Lower leg skin (tissue), 3 donors: ENCODE measurements at regions not wholly inside any gene's neighbourhood (a gene's known extent, or its start where the extent isn't known, plus 50 kb on each side); places are given as distances from the start of the nearest gene placed in this dataset.

ENCODE experiments used
- CTCF ChIP-seq, 3 donors: fragments of 450-650 bp; IDR thresholded peaks; one replicate each; pipeline ENCODE4 v1.5.1; 2016; ENCODE audit warnings: antibody characterized with exemption in 3 of 3, mild to moderate bottlenecking in 3 of 3, moderate library complexity in 2 of 3
- POLR2A ChIP-seq, 2 donors: fragments of 450-650 bp; IDR thresholded peaks; one replicate each; pipeline ENCODE4 v1.6.1; 2016 to 2017; ENCODE audit warnings: antibody characterized with exemption in 2 of 2, mild to moderate bottlenecking in 1 of 2, moderate library complexity in 1 of 2

GRCh38 chr14:21910260-21910659, 236.6 kb upstream of the OR4E1 start:
- TF ChIP-seq CTCF (IDR thresholded peaks at IDR 0.05) (no peak), POLR2A (IDR thresholded peaks at IDR 0.05) (no peak)
